ENCODE measurements at regions not wholly inside any gene's neighbourhood (a gene's known extent, or its start where the extent isn't known, plus 50 kb on each side); places are given as distances from the start of the nearest gene placed in this dataset.

- peak; percentile 9 for DNase-seq
Measured at GRCh38 chr16:59249011-59249410, 514.9 kb upstream of the GOT2 start.

- DNase-seq = no peak
Measured at GRCh38 chr16:59242556-59242955, 508.4 kb upstream of the GOT2 start.

GRCh38 chr16:59238246-59238645 lies 504.1 kb upstream of the GOT2 start:
- no peak for DNase-seq

GRCh38 chr16:59236804-59237458 lies 502.8 kb upstream of the GOT2 start:
- no peak for DNase-seq

GRCh38 chr16:59224401-59224800 lies 490.3 kb upstream of the GOT2 start:
- no peak for DNase-seq

- no peak for DNase-seq
Measured at GRCh38 chr16:59220011-59220410, 485.9 kb upstream of the GOT2 start.

GRCh38 chr16:59216291-59216690 lies 482.2 kb upstream of the GOT2 start:
- no peak for DNase-seq

GRCh38 chr16:59214455-59214854 lies 480.3 kb upstream of the GOT2 start:
- DNase-seq = no peak

- no peak for DNase-seq
Measured at GRCh38 chr16:59213952-59214351, 479.8 kb upstream of the GOT2 start.

- no peak for DNase-seq
Measured at GRCh38 chr16:59212492-59213024, 478.4 kb upstream of the GOT2 start.

- DNase-seq = no peak
Measured at GRCh38 chr16:59210955-59211541, 476.9 kb upstream of the GOT2 start.

- no peak for DNase-seq
Measured at GRCh38 chr16:59205403-59205802, 471.3 kb upstream of the GOT2 start.

- DNase-seq = no peak
Measured at GRCh38 chr16:59204589-59204988, 470.5 kb upstream of the GOT2 start.

- no peak for DNase-seq
Measured at GRCh38 chr16:59202233-59202862, 468.2 kb upstream of the GOT2 start.

GRCh38 chr16:59201821-59202220 lies 467.7 kb upstream of the GOT2 start:
- no peak for DNase-seq

GRCh38 chr16:59201160-59201559 lies 467.0 kb upstream of the GOT2 start:
- DNase-seq = no peak

GRCh38 chr16:59198487-59198886 lies 464.4 kb upstream of the GOT2 start:
- no peak for DNase-seq

- no peak for DNase-seq
Measured at GRCh38 chr16:59195242-59195641, 461.1 kb upstream of the GOT2 start.

- no peak for DNase-seq
Measured at GRCh38 chr16:59193637-59194036, 459.5 kb upstream of the GOT2 start.

GRCh38 chr16:59192551-59193199 lies 458.6 kb upstream of the GOT2 start:
- DNase-seq = peak; percentile 54

- no peak for DNase-seq
Measured at GRCh38 chr16:59190731-59191130, 456.6 kb upstream of the GOT2 start.

- DNase-seq = no peak
Measured at GRCh38 chr16:59188029-59188428, 453.9 kb upstream of the GOT2 start.

- no peak for DNase-seq
Measured at GRCh38 chr16:59181821-59182420, 447.8 kb upstream of the GOT2 start.

All from RPMI8226 (cell line).